Ishikawa (cell line): ENCODE measurements at regions not wholly inside any gene's neighbourhood (a gene's known extent, or its start where the extent isn't known, plus 50 kb on each side); places are given as distances from the start of the nearest gene placed in this dataset.

Experiments
- CEBPB ChIP-seq: IDR thresholded peaks from 2 replicates; pipeline ENCODE4 v1.6.1; 2012
- CREB1 ChIP-seq: IDR thresholded peaks from 2 replicates; pipeline ENCODE4 v1.6.1; 2012; ENCODE audit warnings: low read depth
- EP300 ChIP-seq: IDR thresholded peaks from 2 replicates; pipeline ENCODE4 v1.6.1; 2012; ENCODE audit warnings: borderline replicate concordance
- MAX ChIP-seq: IDR thresholded peaks from 2 replicates; pipeline ENCODE4 v1.6.1; 2012
- RAD21 ChIP-seq: IDR thresholded peaks from 2 replicates; pipeline ENCODE4 v1.6.1; 2012; ENCODE audit warnings: low read depth
- REST ChIP-seq: IDR thresholded peaks from 2 replicates; pipeline ENCODE4 v1.6.1; 2012; ENCODE audit warnings: low read depth, mild to moderate bottlenecking
- TAF1 ChIP-seq: IDR thresholded peaks from 2 replicates; pipeline ENCODE4 v1.6.1; 2012; ENCODE audit warnings: low read depth, mild to moderate bottlenecking
- TCF12 ChIP-seq: IDR thresholded peaks from 2 replicates; pipeline ENCODE4 v1.6.1; 2012; ENCODE audit warnings: low read depth
- YY1 ChIP-seq: IDR thresholded peaks from 2 replicates; pipeline ENCODE4 v1.6.1; 2012; ENCODE audit warnings: low read depth

GRCh38 chr4:37023996-37024395, 220.5 kb upstream of the NWD2 start:
- TF ChIP-seq REST, result no peak
- TF ChIP-seq EP300, result no peak
- no peak for TF ChIP-seq RAD21
- no peak for TF ChIP-seq CREB1
- no peak for TF ChIP-seq YY1
- no peak for TF ChIP-seq MAX
- no peak for TF ChIP-seq CEBPB
- no peak for TF ChIP-seq TAF1
- TF ChIP-seq TCF12, result no peak
